ENCODE measurements at regions not wholly inside any gene's neighbourhood (a gene's known extent, or its start where the extent isn't known, plus 50 kb on each side); places are given as distances from the start of the nearest gene placed in this dataset.
A peak's percentile ranks its signal among the peaks of the same experiment; 100 is the strongest.

DNA sequence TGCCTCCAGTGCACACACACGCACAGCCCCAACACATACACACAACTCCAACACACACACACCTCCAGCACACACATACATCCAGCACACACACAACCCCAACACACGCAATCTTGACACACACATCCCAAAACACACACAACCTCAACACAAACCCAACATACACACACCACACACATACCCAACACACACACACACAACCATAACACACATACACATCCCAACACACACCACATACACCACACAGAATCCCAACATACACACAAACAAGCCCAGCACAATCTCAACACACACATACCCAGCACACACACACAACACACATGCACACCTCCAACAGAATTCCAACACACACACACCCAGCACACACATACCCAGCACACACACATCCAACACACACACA is 301.1 kb downstream of the ABCC12 start (continued):
- TF ChIP-seq HNRNPLL (IDR thresholded peaks at IDR 0.05; ENCODE audit: low read depth, low read length, poor library complexity, severe bottlenecking) = no peak
- TF ChIP-seq SAFB2 (CRISPR knock-in tag; IDR thresholded peaks at IDR 0.05; ENCODE audit: borderline replicate concordance, low read depth) = no peak
- TF ChIP-seq, protein P1, sequence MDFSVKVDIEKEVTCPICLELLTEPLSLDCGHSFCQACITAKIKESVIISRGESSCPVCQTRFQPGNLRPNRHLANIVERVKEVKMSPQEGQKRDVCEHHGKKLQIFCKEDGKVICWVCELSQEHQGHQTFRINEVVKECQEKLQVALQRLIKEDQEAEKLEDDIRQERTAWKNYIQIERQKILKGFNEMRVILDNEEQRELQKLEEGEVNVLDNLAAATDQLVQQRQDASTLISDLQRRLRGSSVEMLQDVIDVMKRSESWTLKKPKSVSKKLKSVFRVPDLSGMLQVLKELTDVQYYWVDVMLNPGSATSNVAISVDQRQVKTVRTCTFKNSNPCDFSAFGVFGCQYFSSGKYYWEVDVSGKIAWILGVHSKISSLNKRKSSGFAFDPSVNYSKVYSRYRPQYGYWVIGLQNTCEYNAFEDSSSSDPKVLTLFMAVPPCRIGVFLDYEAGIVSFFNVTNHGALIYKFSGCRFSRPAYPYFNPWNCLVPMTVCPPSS (IDR thresholded peaks at IDR 0.05) = 0 out of 2 replicates have a peak, but pooled peaks have one; percentile 18
- TF ChIP-seq NONO (IDR thresholded peaks at IDR 0.05) = no peak; the same call in 1 of the 2 replicates
- no peak for TF ChIP-seq NONO (CRISPR knock-in tag; conservative IDR thresholded peaks at IDR 0.05)
- 0 out of 2 replicates have a peak, but pooled peaks have one; percentile 0 for TF ChIP-seq ATM (IDR thresholded peaks at IDR 0.05; ENCODE audit: borderline replicate concordance)

DNA sequence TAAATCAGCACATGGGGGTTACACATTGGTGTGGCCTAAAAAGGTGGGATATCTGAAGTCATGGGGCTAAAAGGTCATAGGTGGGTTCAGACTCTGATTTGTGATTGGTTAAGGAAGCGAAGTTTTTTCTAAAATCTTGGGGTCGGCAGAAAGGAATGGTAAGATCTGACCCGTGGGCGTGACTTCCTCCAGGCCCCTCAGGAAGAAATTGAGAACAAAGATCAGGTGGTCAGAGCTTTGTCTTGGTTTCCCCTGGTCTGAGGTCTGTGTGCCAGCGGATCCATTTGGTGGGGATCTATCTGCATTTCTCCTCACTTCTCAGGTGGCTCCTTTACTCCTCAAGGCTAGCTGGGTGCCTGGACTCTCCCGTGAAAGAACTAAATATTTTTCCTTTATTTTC is 302.8 kb downstream of the ABCC12 start:
- Histone ChIP-seq H3K27ac (ENCODE audit: extremely low read length, insufficient read depth, low read length) (no peak overlapping the region), H3K36me3 (replicated peaks in 1 of 2; ENCODE audit: control insufficient read depth in 1 of 2, insufficient read depth in 2 of 2, low read length in 2 of 2) (no peaks in the 10 kb centered on the region), H3K27me3 (ENCODE audit: control insufficient read depth in 1 of 2, insufficient read depth in 2 of 2, low read length in 2 of 2) (peaks cover 0 to 3% of the 10 kb centered on the region in 2 experiments; a peak in 1 of 5 replicates), H4K20me1 (ENCODE audit: insufficient read depth, low read length) (no peaks in the 10 kb centered on the region), H3K4me3 (replicated peaks in 1 of 3; ENCODE audit: insufficient read depth in 1 of 3, low read depth in 2 of 3, low read length in 3 of 3) (no peak overlapping the region), H3K9ac (ENCODE audit: insufficient read depth, low read depth, low read length) (no peak overlapping the region), H2AFZ (ENCODE audit: low read length) (no peak overlapping the region), H3K4me2 (ENCODE audit: low read depth, low read length) (no peak overlapping the region), H3K79me2 (ENCODE audit: insufficient read depth, low read length) (no peaks in the 10 kb centered on the region), H3K9me3 (ENCODE audit: low read length) (no peaks in the 10 kb centered on the region), H3K4me1 (ENCODE audit: insufficient read depth, low read length) (no peaks in the 10 kb centered on the region)
- 33% methylated on average over 6 of the region's 6 CpGs for WGBS (ENCODE audit: low lambda C conversion rate)
- ChIA-PET CTCF (ENCODE audit: low intra/inter-chr PET ratio, low total read pairs) (no interaction called here), POLR2A (no interaction called here)
- TF ChIP-seq ZNF264 (CRISPR knock-in tag; IDR thresholded peaks at IDR 0.05) (no peak), ZNF282 (IDR thresholded peaks at IDR 0.05; ENCODE audit: partially characterized antibody) (no peak), ATF1 (CRISPR knock-in tag; IDR thresholded peaks at IDR 0.05) (no peak), PTBP1 (IDR thresholded peaks at IDR 0.05; ENCODE audit: low read depth, low read length, poor library complexity, severe bottlenecking) (no peak), MIER3 (CRISPR knock-in tag; IDR thresholded peaks at IDR 0.05; ENCODE audit: borderline replicate concordance) (no peak), NFYC (CRISPR knock-in tag; IDR thresholded peaks at IDR 0.05) (no peak), LCORL (IDR thresholded peaks at IDR 0.05) (no peak), LCORL (CRISPR knock-in tag; IDR thresholded peaks at IDR 0.05) (no peak), ZNF891 (CRISPR knock-in tag; IDR thresholded peaks at IDR 0.05) (no peak), HMGA1 (CRISPR knock-in tag; conservative IDR thresholded peaks at IDR 0.05) (no peak), ZNF768 (CRISPR knock-in tag; IDR thresholded peaks at IDR 0.05) (no peak)
- TF ChIP-seq, protein P2, sequence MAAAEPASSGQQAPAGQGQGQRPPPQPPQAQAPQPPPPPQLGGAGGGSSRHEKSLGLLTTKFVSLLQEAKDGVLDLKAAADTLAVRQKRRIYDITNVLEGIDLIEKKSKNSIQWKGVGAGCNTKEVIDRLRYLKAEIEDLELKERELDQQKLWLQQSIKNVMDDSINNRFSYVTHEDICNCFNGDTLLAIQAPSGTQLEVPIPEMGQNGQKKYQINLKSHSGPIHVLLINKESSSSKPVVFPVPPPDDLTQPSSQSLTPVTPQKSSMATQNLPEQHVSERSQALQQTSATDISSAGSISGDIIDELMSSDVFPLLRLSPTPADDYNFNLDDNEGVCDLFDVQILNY (CRISPR knock-in tag; conservative IDR thresholded peaks at IDR 0.05) = no peak
- TF ChIP-seq, protein P3, sequence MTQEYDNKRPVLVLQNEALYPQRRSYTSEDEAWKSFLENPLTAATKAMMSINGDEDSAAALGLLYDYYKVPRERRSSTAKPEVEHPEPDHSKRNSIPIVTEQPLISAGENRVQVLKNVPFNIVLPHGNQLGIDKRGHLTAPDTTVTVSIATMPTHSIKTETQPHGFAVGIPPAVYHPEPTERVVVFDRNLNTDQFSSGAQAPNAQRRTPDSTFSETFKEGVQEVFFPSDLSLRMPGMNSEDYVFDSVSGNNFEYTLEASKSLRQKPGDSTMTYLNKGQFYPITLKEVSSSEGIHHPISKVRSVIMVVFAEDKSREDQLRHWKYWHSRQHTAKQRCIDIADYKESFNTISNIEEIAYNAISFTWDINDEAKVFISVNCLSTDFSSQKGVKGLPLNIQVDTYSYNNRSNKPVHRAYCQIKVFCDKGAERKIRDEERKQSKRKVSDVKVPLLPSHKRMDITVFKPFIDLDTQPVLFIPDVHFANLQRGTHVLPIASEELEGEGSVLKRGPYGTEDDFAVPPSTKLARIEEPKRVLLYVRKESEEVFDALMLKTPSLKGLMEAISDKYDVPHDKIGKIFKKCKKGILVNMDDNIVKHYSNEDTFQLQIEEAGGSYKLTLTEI (CRISPR knock-in tag; conservative IDR thresholded peaks at IDR 0.05) = no peak
- TF ChIP-seq, protein P4, sequence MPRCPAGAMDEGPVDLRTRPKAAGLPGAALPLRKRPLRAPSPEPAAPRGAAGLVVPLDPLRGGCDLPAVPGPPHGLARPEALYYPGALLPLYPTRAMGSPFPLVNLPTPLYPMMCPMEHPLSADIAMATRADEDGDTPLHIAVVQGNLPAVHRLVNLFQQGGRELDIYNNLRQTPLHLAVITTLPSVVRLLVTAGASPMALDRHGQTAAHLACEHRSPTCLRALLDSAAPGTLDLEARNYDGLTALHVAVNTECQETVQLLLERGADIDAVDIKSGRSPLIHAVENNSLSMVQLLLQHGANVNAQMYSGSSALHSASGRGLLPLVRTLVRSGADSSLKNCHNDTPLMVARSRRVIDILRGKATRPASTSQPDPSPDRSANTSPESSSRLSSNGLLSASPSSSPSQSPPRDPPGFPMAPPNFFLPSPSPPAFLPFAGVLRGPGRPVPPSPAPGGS (CRISPR knock-in tag; IDR thresholded peaks at IDR 0.05) = no peak
- in situ Hi-C loops (cut with HindIII; ENCODE audit: extremely low pct_ligation_motif_present, low pct_unique_long_range_greater_than_20kb) (no loop called here), intact Hi-C loops (cut with micrococcal nuclease; ENCODE audit: unreplicated experiment) (no loop called here)
- no peak for FAIRE-seq
- no peak for DNase-seq (ENCODE audit: low spot score)
- no peak for ATAC-seq
- BruUV-seq (replicated peaks) = no TSS peak
